Loucy (cell line): ENCODE measurements at regions not wholly inside any gene's neighbourhood (a gene's known extent, or its start where the extent isn't known, plus 50 kb on each side); places are given as distances from the start of the nearest gene placed in this dataset.
"Not testable (repeated sequence)": the region's sequence is repeated elsewhere in the genome, so short reads cannot be mapped to it uniquely, and the experiment has no call there.

Experiments
- H2AFZ ChIP-seq: fragments of 200-600 bp; sonication (generic); 2 replicates; pipeline ENCODE4 v1.6.0; 2016; ENCODE audit warnings: antibody characterized with exemption, mild to moderate bottlenecking, low read length, moderate library complexity
- H3F3A ChIP-seq: fragments of 200-600 bp; 2 replicates; pipeline ENCODE4 v1.6.0; 2016; ENCODE audit warnings: antibody characterized with exemption, low read depth, mild to moderate bottlenecking
- H3K27me3 ChIP-seq: fragments of 200-600 bp; sonication (generic); 2 replicates; pipeline ENCODE4 v1.6.1; 2014; ENCODE audit warnings: low read length, mild to moderate bottlenecking; ENCODE audit not compliant: insufficient read depth, poor library complexity, severe bottlenecking
- H3K36me3 ChIP-seq: fragments of 200-600 bp; sonication (generic); 2 replicates; pipeline ENCODE4 v1.6.1; 2016; ENCODE audit warnings: low read length; ENCODE audit not compliant: insufficient read depth
- H3K4me1 ChIP-seq: fragments of 200-600 bp; sonication (generic); 2 replicates; pipeline ENCODE4 v1.5.1; 2014; ENCODE audit warnings: low read length, mild to moderate bottlenecking; ENCODE audit not compliant: insufficient read depth, poor library complexity, severe bottlenecking
- H3K4me2 ChIP-seq: fragments of 200-600 bp; sonication (generic); 2 replicates; pipeline ENCODE4 v1.6.0; 2014; ENCODE audit warnings: antibody characterized with exemption, low read length, low read depth, mild to moderate bottlenecking; ENCODE audit not compliant: poor library complexity, severe bottlenecking
- H3K4me3 ChIP-seq: fragments of 200-600 bp; sonication (generic); 2 replicates; pipeline ENCODE4 v1.5.1; 2014; ENCODE audit warnings: low read length, mild to moderate bottlenecking, mixed read lengths; ENCODE audit not compliant: poor library complexity, severe bottlenecking
- H3K79me2 ChIP-seq: fragments of 200-600 bp; sonication (generic); 2 replicates; pipeline ENCODE4 v1.6.1; 2014; ENCODE audit warnings: low read length; ENCODE audit not compliant: insufficient read depth
- H3K9ac ChIP-seq: fragments of 200-600 bp; sonication (generic); 2 replicates; pipeline ENCODE4 v1.6.0; 2014; ENCODE audit warnings: mild to moderate bottlenecking, low read depth, low read length, moderate library complexity; ENCODE audit not compliant: poor library complexity, severe bottlenecking
- H3K9me2 ChIP-seq: fragments of 200-600 bp; sonication (generic); replicated peaks from 2 replicates; pipeline ENCODE4 v1.6.1; 2016; ENCODE audit warnings: low read depth, low read length, mixed read lengths
- H3K9me3 ChIP-seq: fragments of 200-600 bp; sonication (generic); 2 replicates; pipeline ENCODE4 v1.6.1; 2014; ENCODE audit warnings: mild to moderate bottlenecking, antibody characterized with exemption, low read length, low read depth; ENCODE audit not compliant: insufficient read depth
- H4K20me1 ChIP-seq: fragments of 200-600 bp; sonication (generic); 2 replicates; pipeline ENCODE4 v1.6.0; 2014; ENCODE audit warnings: antibody characterized with exemption, low read length, mild to moderate bottlenecking; ENCODE audit not compliant: insufficient read depth, poor library complexity, severe bottlenecking

GRCh38 chr4:49117951-49118350 is 131.9 kb downstream of the CWH43 start:
- not testable (repeated sequence) for H3K27me3 ChIP-seq, H2AFZ ChIP-seq, H3K4me1 ChIP-seq, H3K4me3 ChIP-seq, H3F3A ChIP-seq, H3K9ac ChIP-seq, H3K36me3 ChIP-seq, H3K79me2 ChIP-seq, H3K4me2 ChIP-seq, H3K9me2 ChIP-seq, H4K20me1 ChIP-seq
- H3K9me3 ChIP-seq, result peaks cover 54% of the 10 kb centered on the region

GRCh38 chr4:49118379-49119212 is 132.5 kb downstream of the CWH43 start:
- H3K4me1 ChIP-seq, H3K4me3 ChIP-seq, H3K79me2 ChIP-seq, H3K4me2 ChIP-seq, H2AFZ ChIP-seq, H3F3A ChIP-seq, H3K36me3 ChIP-seq, H3K27me3 ChIP-seq, H3K9ac ChIP-seq, H4K20me1 ChIP-seq, H3K9me2 ChIP-seq: not testable (repeated sequence)
- H3K9me3 ChIP-seq, result peaks cover 54% of the 10 kb centered on the region

GRCh38 chr4:49119345-49119744 is 133.3 kb downstream of the CWH43 start:
- peaks cover 54% of the 10 kb centered on the region for H3K9me3 ChIP-seq
- H3K4me1 ChIP-seq, H3K79me2 ChIP-seq, H3K9me2 ChIP-seq, H2AFZ ChIP-seq, H3K27me3 ChIP-seq, H4K20me1 ChIP-seq, H3K4me2 ChIP-seq, H3K4me3 ChIP-seq, H3K36me3 ChIP-seq, H3K9ac ChIP-seq, H3F3A ChIP-seq: not testable (repeated sequence)

GRCh38 chr4:49120042-49120779 is 134.1 kb downstream of the CWH43 start:
- not testable (repeated sequence) for H3K4me3 ChIP-seq, H4K20me1 ChIP-seq, H3F3A ChIP-seq, H3K9me2 ChIP-seq, H3K79me2 ChIP-seq, H3K4me2 ChIP-seq, H3K4me1 ChIP-seq, H3K27me3 ChIP-seq, H3K36me3 ChIP-seq, H2AFZ ChIP-seq, H3K9ac ChIP-seq
- peaks cover 45% of the 10 kb centered on the region for H3K9me3 ChIP-seq

- not testable (repeated sequence) for H3K27me3 ChIP-seq, H3K4me3 ChIP-seq, H3K36me3 ChIP-seq, H2AFZ ChIP-seq, H4K20me1 ChIP-seq, H3K9me2 ChIP-seq, H3F3A ChIP-seq, H3K79me2 ChIP-seq, H3K4me2 ChIP-seq, H3K9ac ChIP-seq, H3K4me1 ChIP-seq
- H3K9me3 ChIP-seq, result peaks cover 44% of the 10 kb centered on the region
These were observed 134.7 kb downstream of the CWH43 start for GRCh38 chr4:49120804-49121203.

GRCh38 chr4:49126443-49126842 is 140.4 kb downstream of the CWH43 start:
- H3K79me2 ChIP-seq, H3F3A ChIP-seq, H3K9ac ChIP-seq, H3K4me1 ChIP-seq, H3K9me2 ChIP-seq, H3K4me3 ChIP-seq, H3K4me2 ChIP-seq, H3K36me3 ChIP-seq, H3K27me3 ChIP-seq, H4K20me1 ChIP-seq, H2AFZ ChIP-seq, H3K9me3 ChIP-seq: not testable (repeated sequence)

- H3K36me3 ChIP-seq, H3K4me1 ChIP-seq, H2AFZ ChIP-seq, H3K9ac ChIP-seq, H3K4me3 ChIP-seq, H4K20me1 ChIP-seq, H3K9me3 ChIP-seq, H3K9me2 ChIP-seq, H3K79me2 ChIP-seq, H3K27me3 ChIP-seq, H3F3A ChIP-seq, H3K4me2 ChIP-seq: not testable (repeated sequence)
These were observed 140.8 kb downstream of the CWH43 start for GRCh38 chr4:49126858-49127257.
